ENCODE measurements at regions not wholly inside any gene's neighbourhood (a gene's known extent, or its start where the extent isn't known, plus 50 kb on each side); places are given as distances from the start of the nearest gene placed in this dataset.

DNA sequence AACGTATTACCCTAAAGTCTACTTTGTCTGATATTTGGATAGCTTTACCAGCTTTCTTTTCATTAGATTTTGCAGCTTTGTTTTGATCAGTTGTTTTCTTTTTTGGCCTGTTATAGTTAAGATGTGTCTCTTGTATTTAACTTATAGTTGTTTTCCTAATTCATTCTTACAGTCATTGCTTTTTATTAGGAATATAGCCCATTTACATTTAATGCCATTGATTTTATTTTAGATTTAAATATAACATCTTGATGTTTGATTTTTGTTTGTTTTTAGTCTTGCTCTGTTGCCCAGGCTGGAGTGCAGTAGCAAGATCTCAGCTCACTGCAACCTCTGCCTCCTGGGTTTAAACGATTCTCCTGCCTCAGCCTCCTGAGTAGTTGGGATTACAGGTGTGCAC is 215.9 kb upstream of the HDAC4 start:
- TF ChIP-seq, protein P1, sequence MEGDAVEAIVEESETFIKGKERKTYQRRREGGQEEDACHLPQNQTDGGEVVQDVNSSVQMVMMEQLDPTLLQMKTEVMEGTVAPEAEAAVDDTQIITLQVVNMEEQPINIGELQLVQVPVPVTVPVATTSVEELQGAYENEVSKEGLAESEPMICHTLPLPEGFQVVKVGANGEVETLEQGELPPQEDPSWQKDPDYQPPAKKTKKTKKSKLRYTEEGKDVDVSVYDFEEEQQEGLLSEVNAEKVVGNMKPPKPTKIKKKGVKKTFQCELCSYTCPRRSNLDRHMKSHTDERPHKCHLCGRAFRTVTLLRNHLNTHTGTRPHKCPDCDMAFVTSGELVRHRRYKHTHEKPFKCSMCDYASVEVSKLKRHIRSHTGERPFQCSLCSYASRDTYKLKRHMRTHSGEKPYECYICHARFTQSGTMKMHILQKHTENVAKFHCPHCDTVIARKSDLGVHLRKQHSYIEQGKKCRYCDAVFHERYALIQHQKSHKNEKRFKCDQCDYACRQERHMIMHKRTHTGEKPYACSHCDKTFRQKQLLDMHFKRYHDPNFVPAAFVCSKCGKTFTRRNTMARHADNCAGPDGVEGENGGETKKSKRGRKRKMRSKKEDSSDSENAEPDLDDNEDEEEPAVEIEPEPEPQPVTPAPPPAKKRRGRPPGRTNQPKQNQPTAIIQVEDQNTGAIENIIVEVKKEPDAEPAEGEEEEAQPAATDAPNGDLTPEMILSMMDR (IDR thresholded peaks at IDR 0.05; ENCODE audit: extremely low read depth in 1 of 2, insufficient read depth in 1 of 2, low read depth in 1 of 2, low read length in 2 of 2): no peak
- TF ChIP-seq EZH2 (IDR thresholded peaks at IDR 0.05; ENCODE audit: borderline replicate concordance, low read depth, low read length, severe bottlenecking) (no peak), MAX (IDR thresholded peaks at IDR 0.05; ENCODE audit: insufficient read depth, insufficient read length) (no peak), JUN (IDR thresholded peaks at IDR 0.05; ENCODE audit: borderline replicate concordance, insufficient read depth, insufficient read length, low read depth) (no peak), POLR2A (IDR thresholded peaks at IDR 0.05; ENCODE audit: low read depth, low read length) (no peak), POLR2AphosphoS5 (IDR thresholded peaks at IDR 0.05; ENCODE audit: insufficient read depth, low read depth, low read length) (no peak), FOS (IDR thresholded peaks at IDR 0.05; ENCODE audit: borderline replicate concordance, insufficient read depth, low read length) (no peak), MYC (IDR thresholded peaks at IDR 0.05; ENCODE audit: low read depth, low read length) (no peak), GATA2 (IDR thresholded peaks at IDR 0.05; ENCODE audit: insufficient read depth, insufficient read length, low read depth, low read length) (no peak)
